ENCODE measurements at regions not wholly inside any gene's neighbourhood (a gene's known extent, or its start where the extent isn't known, plus 50 kb on each side); places are given as distances from the start of the nearest gene placed in this dataset.
"Not testable (repeated sequence)": the region's sequence is repeated elsewhere in the genome, so short reads cannot be mapped to it uniquely, and the experiment has no call there.

DNA sequence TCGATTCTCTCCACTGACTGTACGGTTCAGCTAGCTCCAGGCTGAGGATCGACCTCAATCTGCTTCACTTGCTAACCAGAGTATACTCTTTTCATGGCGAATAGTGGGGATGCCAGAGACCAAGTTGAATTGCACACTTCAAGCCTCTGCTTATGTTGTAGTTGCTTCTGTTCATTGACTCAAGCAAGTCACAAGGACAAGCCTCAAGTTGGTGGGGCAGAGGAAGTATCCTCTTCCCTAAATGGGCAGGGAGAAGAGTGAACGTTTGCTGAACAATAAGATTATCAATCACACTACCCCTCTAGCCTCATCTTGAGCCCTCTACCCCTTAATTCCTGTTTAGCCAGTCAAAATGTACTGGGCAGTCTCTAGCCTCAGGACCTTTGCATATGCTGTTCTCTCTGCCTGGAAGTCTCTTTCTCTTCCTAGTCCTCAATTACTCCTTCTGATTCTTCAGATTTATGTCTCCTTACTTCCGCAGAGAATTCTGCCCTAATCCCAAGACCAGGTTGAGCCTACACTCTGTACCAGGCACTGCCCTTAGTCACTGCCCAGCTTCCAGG, 390.4 kb upstream of the PROK2 start:
- DNase-seq (ENCODE audit: extremely low read depth, low read depth) = no peak

DNA sequence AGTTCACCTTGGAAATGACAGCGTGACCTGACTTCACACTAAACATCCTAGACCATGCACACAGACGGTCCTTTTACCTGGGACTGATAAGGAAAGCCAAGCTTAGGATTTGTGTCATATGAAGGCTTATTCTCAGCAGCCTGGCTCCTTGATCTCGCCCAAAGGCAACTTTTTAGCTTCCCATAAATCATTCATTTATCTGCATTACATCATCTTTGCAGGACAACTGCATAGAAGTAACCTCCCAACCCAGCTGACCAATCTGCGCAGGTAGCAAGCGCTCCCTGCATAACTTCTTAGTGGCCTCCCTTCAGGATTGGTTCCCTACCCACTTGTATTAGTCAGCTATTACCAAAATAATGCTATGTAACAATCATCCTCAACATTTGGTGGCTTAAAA, 389.9 kb upstream of the PROK2 start:
- no peak for DNase-seq (ENCODE audit: extremely low read depth, low read depth)

DNA sequence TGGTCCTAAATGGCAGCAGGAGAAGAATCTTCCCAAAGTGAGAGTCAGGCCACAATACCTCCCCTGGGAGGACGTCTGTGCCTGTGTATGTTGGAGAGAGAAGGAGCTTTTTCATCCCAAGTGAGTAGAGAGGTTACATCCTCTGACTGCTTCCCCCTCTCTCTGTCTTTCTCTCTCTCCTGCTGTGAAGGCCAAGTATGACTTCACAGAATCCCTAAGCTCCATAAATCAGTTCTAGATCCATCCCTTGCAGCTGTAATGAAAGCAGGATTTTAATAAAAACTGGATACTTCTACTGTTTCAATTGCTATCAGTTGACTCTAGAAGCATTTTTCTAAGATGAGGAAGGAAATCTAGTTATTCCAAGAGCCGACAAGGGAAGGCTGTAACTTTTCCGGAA, 389.1 kb upstream of the PROK2 start:
- no peak for DNase-seq (ENCODE audit: extremely low read depth, low read depth)

DNA sequence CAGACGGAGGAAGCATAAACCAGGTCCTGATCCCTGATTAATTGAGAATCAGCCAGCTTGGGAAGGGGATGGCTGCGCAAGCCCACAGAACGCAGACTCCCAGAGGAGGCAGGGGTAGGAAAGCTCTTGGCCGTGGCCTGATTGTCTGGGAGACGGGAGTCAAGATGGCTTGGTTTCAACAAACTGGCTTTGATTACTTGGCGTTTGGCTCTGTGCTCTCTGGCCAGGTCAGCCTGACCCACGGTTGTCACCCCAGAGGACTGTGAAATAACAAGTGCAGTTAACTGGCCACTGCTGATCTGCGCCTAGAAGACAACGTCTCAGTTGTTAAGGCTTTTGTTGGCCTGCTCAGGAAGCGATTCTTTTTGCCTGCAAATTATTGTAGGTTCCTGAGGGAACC, 387.0 kb upstream of the PROK2 start:
- no peak for DNase-seq (ENCODE audit: extremely low read depth, low read depth)

DNA sequence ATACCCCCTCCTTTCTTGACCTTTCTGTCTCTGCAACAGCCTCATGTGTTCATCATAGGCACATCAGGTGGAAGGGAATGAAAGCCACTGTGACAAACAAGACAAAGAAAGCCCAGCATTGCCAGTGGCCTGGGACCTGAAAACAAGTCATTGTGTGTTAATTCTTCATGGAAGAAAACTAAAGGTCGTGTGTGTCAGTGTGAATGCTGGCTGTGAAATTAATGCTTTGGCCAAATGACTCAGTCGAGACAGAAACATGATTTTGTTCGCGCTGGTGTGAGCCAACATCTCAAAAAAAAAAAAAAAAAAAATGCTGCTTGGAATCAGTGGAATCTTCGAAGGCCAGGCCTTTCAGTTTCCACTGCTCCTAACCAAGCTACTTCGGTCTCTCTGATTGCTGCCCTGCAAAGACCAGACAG, 386.5 kb upstream of the PROK2 start:
- DNase-seq (ENCODE audit: extremely low read depth, low read depth) = no peak

DNA sequence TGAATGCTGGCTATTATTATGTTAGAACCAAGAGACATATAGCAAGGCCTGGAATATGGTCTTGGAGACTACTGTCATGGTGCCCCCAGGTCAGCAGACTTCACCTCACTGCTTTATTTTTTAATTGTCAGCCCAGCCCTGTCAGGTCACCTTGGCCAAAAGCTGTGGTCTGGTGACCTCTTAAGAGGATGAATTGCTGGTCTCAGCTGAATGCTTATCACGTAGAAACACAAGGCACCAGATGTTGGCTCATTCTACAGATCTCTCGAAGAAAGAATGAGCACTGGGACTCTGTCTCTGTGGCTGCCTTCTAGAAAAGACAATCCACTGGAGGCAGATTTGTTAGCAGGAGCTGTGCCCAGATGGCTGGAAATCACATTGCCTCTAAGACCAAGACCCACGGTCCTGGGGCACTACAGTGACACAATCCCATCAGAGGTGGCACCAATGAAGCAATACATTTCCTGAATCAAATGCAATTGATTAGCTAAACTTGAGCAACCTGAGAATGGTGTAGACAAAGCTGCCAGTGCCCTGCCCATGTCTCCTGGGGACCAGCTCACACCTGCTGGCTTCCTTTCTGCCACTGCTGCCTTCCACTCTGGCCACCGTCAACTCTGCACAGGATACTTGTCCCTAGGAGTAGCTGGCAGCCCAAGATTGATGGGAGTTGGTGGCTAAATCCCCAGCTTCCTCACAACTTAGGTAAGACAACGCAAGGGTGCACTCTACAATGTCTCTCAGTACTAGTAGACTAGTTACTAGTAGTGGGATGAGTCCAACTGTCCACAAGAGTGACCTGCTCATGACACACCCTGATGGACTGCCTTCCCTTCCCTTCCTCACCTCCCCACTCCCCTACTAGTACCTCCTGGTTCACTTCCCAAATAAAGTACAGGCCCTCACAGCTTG, 384.9 kb upstream of the PROK2 start:
- DNase-seq (ENCODE audit: extremely low read depth, low read depth) = no peak

DNA sequence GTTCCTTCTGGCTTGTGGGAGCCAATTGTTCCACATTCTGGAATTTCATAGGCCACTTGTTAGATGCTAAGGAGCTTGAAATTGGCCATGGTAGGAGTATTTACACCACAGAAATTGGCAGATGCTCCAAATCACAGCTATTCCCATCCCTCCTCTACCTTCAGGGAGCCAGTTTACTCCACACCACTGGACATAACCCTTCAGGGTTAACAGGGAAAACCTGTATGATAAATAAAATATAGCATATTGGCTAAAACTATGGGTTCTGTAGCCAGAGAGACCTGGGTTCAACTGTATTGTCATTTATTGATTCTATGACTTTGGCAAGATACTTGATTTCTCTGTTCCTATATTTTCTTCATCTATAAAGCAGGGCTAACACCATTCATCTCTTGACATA, 384.2 kb upstream of the PROK2 start:
- DNase-seq (ENCODE audit: extremely low read depth, low read depth) = no peak

DNA sequence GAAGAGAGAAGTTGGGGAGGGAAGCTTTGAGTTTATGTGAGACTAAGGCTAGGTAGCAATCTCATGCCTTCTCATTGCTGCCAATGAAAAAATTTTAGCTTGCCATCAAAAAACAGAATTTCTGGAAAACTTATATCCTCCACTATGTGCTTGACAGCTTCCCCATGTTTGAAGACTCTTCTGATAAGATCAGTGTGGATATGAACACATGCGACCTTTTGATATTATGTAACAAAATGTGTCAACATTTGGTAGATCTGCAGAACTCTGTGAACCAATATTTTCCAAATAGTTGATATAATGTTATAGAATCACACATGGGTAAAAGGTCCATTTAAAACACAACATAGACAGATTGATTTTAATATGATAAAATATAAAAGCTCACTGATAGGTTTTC, 380.9 kb upstream of the PROK2 start:
- no peak for DNase-seq (ENCODE audit: extremely low read depth, low read depth)

DNA sequence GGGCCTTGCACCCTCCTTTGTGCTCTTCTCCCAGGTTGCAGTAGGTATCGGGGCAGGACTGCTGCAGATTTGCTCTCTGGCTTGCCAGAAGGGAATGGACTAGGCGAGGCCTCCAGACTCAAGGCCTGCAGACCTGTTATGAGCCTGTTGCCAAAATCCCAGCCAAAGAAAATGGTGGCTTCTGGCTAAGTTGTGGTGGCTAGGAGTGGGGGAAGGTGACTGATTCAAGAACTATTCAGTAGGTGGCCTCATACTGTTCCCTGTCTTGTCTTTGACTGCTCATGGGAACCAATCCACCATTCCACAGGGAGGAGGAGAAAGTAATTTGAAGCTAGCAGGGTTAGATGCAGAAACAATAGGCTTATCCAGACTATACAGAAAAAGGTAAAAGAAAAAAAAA, 380.4 kb upstream of the PROK2 start:
- no peak for DNase-seq (ENCODE audit: extremely low read depth, low read depth)

DNA sequence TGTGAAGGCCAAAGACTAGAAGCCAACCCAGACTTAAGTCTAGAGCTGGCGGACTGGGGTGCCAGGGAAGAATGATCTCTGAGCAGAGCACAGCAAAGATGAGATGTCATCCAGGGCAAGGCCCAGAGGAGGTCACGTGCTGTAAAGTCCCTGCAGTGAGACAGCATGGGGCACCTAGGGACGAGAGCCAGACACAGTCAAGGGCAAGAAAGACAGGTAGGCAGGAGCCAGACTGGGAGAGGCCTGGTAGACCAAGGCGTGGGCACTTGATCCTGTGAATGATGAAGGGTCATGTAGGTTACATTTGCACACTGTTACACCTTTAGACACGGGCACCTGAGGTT, 379.7 kb upstream of the PROK2 start:
- no peak for DNase-seq (ENCODE audit: extremely low read depth, low read depth)

DNA sequence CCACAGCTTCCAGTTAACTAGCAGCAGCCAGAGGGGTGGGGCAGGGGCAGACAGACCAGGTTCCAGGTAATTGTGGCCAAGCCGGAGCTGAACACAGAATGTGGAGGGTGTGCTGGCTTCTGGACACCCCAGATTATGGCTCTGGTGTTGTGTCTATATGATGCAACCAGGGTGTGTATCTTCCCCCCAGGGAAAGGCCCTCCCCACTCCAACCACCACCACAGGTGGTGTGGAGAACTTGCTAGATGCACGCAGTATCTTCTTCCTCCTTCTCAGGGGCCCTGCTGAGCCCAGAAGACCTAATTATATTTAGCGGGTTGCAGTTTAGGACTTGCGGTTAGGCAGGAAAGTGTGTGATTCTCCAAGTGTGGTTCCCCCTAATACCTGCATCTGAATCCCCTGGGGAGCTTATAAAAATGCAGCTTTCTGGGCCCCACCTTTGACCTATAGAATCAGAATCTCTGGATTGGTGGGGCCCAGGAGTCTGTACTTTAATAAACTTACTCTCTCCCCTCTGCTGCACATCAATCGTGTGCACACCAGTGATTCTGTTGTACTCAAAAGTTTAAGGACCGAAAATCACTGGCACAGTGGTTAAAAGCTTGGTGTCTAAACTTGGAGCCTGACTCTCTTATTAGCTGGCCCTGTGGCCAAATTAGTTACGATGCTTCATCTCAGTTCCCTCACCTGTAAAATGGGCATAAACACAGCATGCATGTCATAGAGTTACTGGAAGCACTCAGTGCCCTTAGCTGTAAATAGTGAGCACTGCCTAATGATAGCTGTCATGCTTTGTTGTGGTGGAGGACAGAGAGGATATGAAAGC, 379.1 kb upstream of the PROK2 start:
- no peak for DNase-seq (ENCODE audit: extremely low read depth, low read depth)

DNA sequence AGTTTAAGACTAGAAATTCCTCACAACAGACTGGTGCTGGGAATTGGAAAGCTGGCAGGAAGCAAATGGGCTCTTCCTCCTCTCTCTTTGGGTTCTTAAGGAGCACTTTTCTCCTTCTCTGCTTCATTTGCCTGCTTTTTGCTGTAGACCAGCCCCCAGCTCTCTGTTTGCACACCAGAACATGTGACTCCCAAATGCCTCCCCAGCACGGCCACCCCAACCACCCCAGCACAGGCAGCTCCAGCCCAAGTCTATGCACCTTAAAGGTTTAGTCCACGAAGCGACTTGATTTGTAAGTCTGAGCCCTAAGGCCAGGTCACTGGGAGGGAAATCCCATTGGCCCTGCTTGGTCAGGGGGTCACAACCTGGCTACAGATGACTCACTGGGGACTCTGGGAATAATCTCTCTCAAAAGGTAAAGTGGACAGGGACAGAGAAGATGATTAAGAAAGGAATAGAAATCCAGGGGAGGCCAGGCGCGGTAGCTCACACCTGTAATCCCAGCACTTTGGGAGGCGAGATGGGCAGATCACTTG, 377.8 kb upstream of the PROK2 start:
- DNase-seq (ENCODE audit: extremely low read depth, low read depth) = no peak

DNA sequence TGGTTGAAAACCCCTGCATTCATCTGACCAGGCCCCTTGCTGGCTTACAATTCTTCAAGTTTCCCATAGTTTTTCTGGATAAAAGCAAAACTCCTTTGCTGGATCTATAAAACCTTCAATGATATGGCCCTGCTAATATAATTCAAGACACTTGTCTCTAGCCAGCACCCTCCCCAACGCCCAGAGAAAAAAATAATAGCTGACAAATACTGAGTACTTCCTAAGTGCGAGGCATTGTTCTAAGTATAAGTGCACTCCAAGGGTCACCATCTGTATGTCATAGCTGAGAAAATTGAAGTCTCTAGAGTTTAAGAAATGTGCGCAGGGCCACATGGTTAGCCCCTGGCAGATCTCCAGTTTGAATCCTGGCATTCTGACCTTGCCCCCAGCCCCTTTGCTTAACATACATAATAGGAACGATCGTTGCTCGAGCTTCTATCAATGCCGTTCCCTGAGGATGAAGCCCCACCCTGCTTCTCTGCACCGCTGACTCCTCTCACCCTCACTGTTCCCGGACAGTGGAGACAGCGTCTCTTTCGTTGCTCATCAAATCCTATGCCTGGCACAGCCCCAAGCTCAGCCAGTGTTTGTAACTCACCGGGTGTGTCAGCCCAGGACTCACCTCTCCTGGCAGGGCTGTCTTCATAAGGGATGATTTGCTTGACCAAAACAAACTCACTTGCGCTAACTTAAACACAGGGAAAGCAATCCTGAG, 377.1 kb upstream of the PROK2 start:
- DNase-seq (ENCODE audit: extremely low read depth, low read depth) = no peak

DNA sequence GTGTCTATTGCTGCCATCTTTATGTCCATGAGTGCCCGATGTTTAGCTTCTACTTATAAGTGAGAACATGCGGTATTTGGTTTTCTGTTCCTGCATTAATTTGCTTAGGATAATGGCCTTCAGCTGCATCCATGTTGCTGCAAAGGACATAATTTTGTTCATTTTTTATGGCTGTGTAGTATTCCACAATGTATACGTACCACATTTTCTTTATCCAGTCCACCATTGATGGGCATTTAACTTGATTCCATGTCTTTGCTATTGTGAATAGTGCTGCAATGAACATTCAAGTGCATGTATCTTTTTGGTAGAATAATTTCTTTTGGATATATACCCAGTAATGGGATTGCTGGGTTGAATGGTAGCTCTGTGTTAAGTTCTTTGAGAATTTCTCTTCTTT, 376.3 kb upstream of the PROK2 start:
- not testable (repeated sequence) for DNase-seq (ENCODE audit: extremely low read depth, low read depth)

DNA sequence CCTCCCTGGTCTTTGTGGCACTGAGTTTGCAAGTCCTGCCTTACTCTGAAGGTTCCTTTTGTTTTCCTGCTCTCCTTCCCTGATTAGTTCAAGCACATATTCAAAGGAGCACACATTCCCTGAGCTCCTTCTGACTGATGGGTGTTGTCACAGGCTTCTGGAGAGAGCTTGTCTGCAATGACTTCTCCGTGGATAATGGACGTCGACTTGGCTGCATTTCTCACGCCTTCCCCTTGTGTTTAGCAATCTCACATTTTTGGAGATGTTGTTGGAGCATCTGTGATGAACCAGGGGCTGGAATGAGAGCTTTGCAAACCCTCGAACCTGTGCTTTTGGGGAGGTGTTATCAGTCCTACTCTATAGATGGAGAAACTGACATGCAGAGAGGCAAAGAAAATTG, 375.4 kb upstream of the PROK2 start:
- DNase-seq (ENCODE audit: extremely low read depth, low read depth) = no peak

DNA sequence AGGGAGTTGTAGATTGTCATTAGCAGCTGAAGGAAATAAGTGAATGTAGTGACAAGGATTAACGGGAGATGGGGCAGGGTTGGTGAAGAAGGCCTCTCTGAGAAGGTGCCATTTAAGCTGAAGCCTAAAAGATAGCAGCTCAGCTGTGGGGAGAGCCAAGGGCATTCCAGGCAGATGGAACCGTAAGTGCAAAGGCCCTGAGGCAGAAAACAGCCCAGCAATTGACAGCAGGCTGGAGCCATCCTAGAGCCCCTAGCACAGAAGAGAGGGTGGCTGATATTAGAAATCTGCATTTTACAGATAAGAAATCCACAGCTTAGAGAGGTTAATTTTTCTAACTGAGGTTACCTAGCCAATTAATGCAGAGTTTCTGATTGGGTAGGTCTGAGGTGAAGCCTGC, 374.5 kb upstream of the PROK2 start:
- DNase-seq (ENCODE audit: extremely low read depth, low read depth) = no peak

DNA sequence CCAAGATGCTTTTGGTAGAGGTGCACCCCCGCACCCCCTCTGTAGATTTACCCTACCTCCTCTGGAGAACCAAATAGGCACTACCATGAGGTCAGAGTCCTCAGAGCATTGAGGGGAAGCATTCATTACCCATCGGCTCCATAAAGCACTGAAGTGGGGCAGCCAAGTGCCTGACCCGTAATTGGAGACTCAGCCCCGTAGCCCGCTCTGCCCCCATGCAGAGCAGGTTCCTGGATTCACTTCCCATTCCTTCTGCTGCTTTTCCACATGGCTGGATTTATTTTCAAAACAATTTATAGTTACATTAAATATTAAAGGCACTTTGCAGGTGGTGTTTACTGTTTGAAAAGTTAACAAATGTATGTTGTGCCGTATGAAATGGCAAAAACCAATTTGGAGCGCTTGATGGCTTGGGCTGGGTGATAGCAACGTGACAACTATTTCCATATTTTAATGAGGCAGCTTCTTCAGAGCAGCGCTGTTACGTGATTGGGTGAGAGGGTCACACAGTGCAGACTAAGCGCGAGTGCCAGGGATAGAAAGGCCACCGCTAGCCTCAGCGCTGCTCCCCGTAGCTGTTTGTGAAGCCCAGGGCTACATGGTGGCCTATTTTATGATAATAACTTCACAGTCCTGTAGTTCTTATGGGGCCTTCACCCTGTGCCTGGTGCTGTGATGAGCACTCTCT, 373.8 kb upstream of the PROK2 start:
- DNase-seq (ENCODE audit: extremely low read depth, low read depth) = no peak

DNA sequence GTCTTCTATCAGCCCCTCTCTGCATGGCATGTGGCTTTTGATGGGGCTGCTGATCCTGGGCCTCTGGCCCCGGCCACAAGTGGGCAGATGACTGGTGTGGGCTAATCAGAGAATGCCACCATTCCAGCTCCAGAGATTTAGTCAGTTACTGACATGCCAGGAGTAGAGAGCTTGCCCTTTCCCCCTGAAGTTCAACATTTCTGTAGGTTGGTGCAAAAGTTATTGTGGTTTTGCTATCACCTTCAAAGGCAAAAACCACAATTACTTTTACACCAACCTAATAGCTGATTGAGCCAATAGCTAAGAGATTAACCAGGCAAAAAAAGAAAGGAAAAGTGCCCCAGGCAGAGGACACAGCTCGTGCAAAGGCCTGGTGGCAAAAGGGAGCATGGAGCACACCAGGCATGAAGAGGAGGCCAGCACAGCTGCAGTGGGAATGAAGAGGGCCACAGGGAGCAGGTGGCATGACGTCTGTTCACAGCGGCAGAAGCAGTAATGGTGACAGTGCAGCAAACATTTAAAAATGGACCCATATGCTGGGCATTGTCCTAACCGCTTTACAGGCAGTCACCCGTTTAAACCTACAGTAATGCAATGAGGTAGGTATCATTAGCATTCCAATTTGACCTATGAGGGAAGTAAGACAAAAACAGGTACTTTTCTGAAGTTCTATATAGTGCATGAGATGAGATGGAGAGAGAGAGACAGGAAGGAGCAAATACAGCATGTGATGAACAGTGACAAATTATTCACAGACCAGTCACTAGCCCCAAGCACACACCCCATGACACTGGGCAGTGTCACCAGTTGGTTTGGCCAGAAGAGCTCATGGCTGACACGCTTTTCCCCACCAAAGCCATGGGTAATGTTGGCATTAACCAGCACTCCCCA, 373.0 kb upstream of the PROK2 start:
- no peak for DNase-seq (ENCODE audit: extremely low read depth, low read depth)

DNA sequence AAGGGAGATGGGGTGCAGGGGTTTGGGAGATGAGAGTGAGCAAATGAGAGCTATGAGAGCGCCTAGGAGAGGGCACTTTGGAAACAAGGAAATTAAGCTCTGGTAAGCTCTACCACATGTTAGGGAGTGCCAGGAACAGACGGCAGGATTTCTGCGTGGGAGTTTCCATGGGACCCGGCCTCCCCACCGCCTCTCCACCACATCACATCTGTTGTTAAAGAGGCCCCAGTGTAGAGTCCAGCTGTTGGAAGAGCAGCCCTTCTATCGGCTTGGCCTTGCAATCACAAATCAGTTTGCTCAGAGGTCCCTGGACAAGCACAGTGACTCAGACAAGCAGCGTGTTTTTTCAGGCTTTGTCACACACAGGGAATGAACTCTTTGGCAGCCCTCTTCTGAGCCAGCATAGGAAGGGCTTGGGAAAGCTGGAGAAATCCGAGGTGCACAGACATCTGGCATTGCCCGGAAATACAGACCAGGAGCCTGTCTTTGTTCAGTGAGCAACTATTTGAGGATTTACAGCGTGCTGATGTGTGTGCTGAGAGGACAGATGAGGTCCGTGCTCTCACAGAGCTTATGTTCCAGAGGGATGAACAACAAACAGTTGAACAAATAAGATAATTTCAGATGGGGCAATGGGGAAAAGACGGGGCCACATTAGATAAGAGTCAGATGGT, 370.6 kb upstream of the PROK2 start:
- DNase-seq (ENCODE audit: extremely low read depth, low read depth) = no peak

All from NCI-H460 (cell line).